ENCODE measurements at regions not wholly inside any gene's neighbourhood (a gene's known extent, or its start where the extent isn't known, plus 50 kb on each side); places are given as distances from the start of the nearest gene placed in this dataset.

DNA sequence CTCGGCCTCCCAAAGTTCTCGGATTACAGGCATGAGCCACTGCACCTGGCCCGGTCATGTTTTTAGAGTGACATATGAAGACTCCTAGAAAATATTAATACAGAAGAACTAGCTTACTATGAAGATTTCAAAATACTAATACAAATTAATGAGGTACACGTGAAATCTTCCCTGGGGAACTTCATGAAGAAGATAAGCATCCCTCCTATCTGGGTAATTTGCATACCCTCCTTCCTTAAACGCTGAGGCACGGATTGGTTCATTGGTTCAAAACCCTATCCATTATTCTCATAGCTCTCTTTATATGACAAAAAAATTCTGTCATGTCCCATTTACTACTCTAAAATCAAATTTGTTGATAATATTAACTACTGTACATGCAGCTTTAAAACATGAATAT lies 224.8 kb upstream of the KLF14 start:
- no peaks in the 10 kb centered on the region for H3K27me3 ChIP-seq
- H3K9ac ChIP-seq: peak overlapping the region in 3 of 11 experiments; percentile 32 to 97 (median 51); a peak in 4 of 22 replicates
- no peaks in the 10 kb centered on the region for H3K9me3 ChIP-seq (replicated peaks in 1 of 11)
- peaks cover 70 to 83% (median 75%) of the 10 kb centered on the region in 10 experiments for H3K4me1 ChIP-seq
- H4K20me1 ChIP-seq: peaks cover 20 to 72% (median 51%) of the 10 kb centered on the region in 11 experiments; a peak in 21 of 22 replicates
- H3K4me3 ChIP-seq: peak overlapping the region in 9 of 10 experiments; percentile 21 to 75 (median 62); a peak in 14 of 20 replicates
- no peak for TF ChIP-seq Cebpa-rat (IDR thresholded peaks at IDR 0.05)
- H3K4me2 ChIP-seq: peak overlapping the region; percentile 64 to 99 (median 88)
- H3K36me3 ChIP-seq: peaks cover 23 to 51% (median 38%) of the 10 kb centered on the region in 11 experiments
- H3K27ac ChIP-seq: peak overlapping the region in 6 of 11 experiments; percentile 19 to 100 (median 68); a peak in 9 of 22 replicates

DNA sequence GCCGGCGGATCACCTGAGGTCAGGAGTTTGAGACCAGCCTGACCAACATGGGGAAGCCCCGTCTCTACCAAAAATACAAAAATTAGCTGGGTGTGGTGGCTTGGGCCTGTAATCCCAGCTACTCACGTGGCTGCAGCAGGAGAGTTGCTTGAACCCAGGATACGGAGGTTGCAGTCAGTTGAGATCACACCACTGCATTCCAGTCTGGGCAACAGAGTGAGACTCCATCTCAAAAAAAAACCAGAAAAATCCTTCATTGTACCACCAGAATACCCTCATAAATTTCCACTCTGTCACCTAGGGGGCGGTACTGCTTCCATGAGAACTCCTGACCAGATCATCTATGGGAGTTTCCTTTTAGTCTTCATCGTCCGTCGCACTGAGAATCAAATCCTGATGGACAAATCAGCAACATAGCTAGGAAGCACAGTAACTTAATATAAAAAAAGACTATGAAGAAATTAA lies 225.8 kb upstream of the KLF14 start:
- peak overlapping the region; percentile 89 to 100 (median 95) for H3K27ac ChIP-seq
- peak overlapping the region; percentile 57 to 75 (median 66) for H3K4me3 ChIP-seq
- H3K36me3 ChIP-seq: peaks cover 14 to 48% (median 32%) of the 10 kb centered on the region in 11 experiments; a peak in 21 of 22 replicates
- no peaks in the 10 kb centered on the region for H3K27me3 ChIP-seq
- no peaks in the 10 kb centered on the region for H3K9me3 ChIP-seq (replicated peaks in 1 of 11)
- no peak for TF ChIP-seq Cebpa-rat (IDR thresholded peaks at IDR 0.05)
- H3K4me1 ChIP-seq: peaks cover 71 to 83% (median 78%) of the 10 kb centered on the region in 10 experiments
- peaks cover 13 to 72% (median 42%) of the 10 kb centered on the region in 11 experiments; a peak in 21 of 22 replicates for H4K20me1 ChIP-seq
- peak overlapping the region; percentile 70 to 99 (median 86) for H3K4me2 ChIP-seq
- H3K9ac ChIP-seq: peak overlapping the region; percentile 80 to 98 (median 91)

DNA sequence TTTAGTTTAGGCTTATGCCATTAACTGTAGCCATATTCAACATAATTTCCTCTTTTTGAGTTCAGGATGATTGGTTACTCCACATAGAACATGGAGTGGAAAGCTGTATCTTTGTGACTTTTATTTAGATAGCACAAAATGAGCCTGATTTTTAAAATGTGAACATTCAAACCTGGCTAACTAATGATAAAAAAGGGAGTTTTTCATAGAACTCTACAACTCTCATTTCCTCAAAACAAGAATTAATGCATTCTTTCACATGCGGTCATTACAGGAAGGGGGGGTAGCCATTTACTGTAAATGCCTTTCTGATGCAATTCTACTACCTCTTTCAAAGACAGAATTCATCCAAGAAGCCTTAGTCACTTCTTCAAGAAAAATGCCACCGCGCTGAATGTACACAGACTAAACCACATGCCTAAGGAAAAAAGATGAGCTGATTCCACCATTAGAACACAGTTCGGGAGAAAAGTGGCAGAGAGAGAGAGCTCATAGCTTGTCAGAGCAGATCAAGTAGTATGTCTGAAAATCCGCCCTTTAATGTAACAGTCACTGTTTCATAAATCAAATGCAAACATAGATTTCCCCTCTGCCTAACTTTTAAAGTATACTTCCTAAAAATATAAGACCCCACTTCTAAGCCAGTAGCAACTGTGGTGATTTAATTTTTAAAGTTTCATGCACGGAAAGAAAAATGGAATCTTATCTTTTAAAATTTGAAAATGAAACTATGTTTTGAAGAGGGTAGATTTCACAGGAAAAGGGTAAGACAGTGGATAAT lies 226.4 kb upstream of the KLF14 start:
- peak overlapping the region; percentile 80 to 98 (median 91) for H3K9ac ChIP-seq
- peaks cover 8 to 48% (median 26%) of the 10 kb centered on the region in 11 experiments; a peak in 21 of 22 replicates for H3K36me3 ChIP-seq
- H3K9me3 ChIP-seq (replicated peaks in 1 of 11): no peaks in the 10 kb centered on the region
- H3K4me1 ChIP-seq: peaks cover 69 to 82% (median 73%) of the 10 kb centered on the region in 10 experiments
- H3K27me3 ChIP-seq: no peaks in the 10 kb centered on the region
- peaks cover 7 to 72% (median 35%) of the 10 kb centered on the region in 11 experiments; a peak in 20 of 22 replicates for H4K20me1 ChIP-seq
- peak overlapping the region; percentile 70 to 99 (median 86) for H3K4me2 ChIP-seq
- H3K4me3 ChIP-seq: peak overlapping the region; percentile 57 to 75 (median 66)
- H3K27ac ChIP-seq: peak overlapping the region; percentile 89 to 100 (median 95)
- peak in 10 of 11 experiments; percentile 24 to 91 (median 50); a peak in 12 of 22 replicates for TF ChIP-seq Cebpa-rat (IDR thresholded peaks at IDR 0.05)

DNA sequence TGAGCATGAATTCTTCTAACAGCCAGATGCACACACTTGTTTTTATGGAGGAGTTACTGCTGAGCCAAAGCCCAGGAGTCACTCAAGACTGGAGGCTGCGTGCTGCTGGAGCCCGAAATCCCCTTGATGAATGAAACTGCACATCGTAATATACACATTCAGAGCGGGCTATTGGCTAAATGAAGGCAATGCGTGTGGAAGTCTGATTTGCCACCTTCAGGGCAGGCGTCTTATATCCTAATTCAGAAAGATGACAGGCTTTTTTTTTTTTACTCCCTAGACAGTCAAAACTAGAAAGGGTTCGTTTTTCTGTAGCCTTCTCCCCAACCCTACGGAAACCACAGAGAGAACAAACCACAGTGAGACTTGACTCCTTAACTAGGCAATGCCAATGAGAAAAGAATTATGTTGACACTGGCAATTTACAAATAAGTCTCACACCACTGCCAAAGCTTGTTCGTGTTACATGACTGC lies 227.2 kb upstream of the KLF14 start:
- Histone ChIP-seq H4K20me1 (peaks cover 0 to 72% (median 28%) of the 10 kb centered on the region in 11 experiments; a peak in 19 of 22 replicates), H3K4me3 (peak overlapping the region; percentile 57 to 75 (median 66)), H3K27ac (peak overlapping the region; percentile 89 to 100 (median 95)), H3K4me2 (peak overlapping the region; percentile 70 to 99 (median 86)), H3K9ac (peak overlapping the region; percentile 80 to 98 (median 91)), H3K4me1 (peaks cover 61 to 74% (median 66%) of the 10 kb centered on the region in 10 experiments), H3K27me3 (no peaks in the 10 kb centered on the region), H3K9me3 (replicated peaks in 1 of 11) (no peaks in the 10 kb centered on the region), H3K36me3 (peaks cover 0 to 48% (median 20%) of the 10 kb centered on the region in 11 experiments; a peak in 19 of 22 replicates)
- peak in 2 of 11 experiments; percentile 11 to 76; a peak in 3 of 22 replicates for TF ChIP-seq Cebpa-rat (IDR thresholded peaks at IDR 0.05)

DNA sequence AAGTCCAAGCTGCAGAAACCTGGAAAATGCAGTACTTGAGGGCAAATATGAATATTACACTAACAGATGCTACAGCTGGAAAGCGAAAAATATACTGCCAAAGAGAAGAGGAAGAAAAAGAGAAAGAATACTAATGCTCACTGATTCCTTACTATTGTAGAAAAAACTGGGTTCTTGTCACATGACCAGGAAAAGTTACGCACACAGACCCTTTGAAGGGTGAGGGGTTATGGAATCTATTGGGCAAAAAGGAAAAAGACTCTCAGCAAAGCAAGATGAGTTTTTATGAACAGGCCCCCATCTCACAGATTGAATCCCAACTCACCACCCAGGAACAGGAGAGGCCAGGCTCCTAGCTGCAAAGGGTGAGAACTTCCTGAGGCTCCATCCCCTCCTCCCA lies 228.1 kb upstream of the KLF14 start:
- Histone ChIP-seq H3K9me3 (replicated peaks in 1 of 11) (no peaks in the 10 kb centered on the region), H4K20me1 (peaks cover 0 to 72% (median 18%) of the 10 kb centered on the region in 11 experiments; a peak in 17 of 22 replicates), H3K36me3 (peaks cover 0 to 49% (median 24%) of the 10 kb centered on the region in 11 experiments; a peak in 19 of 22 replicates), H3K4me1 (peaks cover 52 to 65% (median 56%) of the 10 kb centered on the region in 10 experiments), H3K4me2 (peak overlapping the region; percentile 70 to 99 (median 86)), H3K4me3 (peak overlapping the region; percentile 57 to 75 (median 66); a peak in 14 of 20 replicates), H3K9ac (peak overlapping the region; percentile 80 to 98 (median 91); a peak in 21 of 22 replicates), H3K27ac (peak overlapping the region; percentile 89 to 100 (median 95)), H3K27me3 (no peaks in the 10 kb centered on the region)
- TF ChIP-seq Cebpa-rat (IDR thresholded peaks at IDR 0.05): no peak

DNA sequence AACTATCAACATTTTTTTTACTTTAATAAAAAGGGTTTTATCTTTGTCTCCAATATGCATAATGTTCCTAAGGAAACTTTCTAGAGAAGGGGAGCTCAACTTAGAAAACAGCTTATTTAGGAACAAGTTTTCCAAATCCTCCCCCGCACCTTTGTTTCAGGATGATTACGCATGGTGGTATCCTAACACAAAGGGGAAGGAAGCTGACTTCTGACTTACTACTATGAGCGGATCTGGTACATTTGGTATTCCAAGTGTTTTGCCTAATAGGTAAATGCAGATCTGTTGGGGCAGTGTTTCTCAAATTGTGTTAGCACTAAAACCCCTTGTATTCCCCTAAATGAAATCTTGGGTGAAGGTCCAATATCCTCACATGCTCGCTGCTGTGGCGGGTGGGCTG lies 229.3 kb upstream of the KLF14 start:
- Histone ChIP-seq H3K9ac (no peak overlapping the region), H3K27me3 (no peaks in the 10 kb centered on the region), H3K27ac (peak overlapping the region in 3 of 11 experiments; percentile 7 to 23 (median 9); a peak in 3 of 22 replicates), H3K36me3 (peaks cover 0 to 49% (median 27%) of the 10 kb centered on the region in 11 experiments; a peak in 19 of 22 replicates), H3K4me2 (peak overlapping the region; percentile 11 to 99 (median 86); a peak in 21 of 22 replicates), H3K4me3 (no peak overlapping the region), H4K20me1 (peaks cover 0 to 72% (median 6%) of the 10 kb centered on the region in 11 experiments; a peak in 12 of 22 replicates), H3K4me1 (peaks cover 39 to 52% (median 44%) of the 10 kb centered on the region in 10 experiments), H3K9me3 (replicated peaks in 1 of 11) (no peaks in the 10 kb centered on the region)
- TF ChIP-seq Cebpa-rat (IDR thresholded peaks at IDR 0.05): no peak

DNA sequence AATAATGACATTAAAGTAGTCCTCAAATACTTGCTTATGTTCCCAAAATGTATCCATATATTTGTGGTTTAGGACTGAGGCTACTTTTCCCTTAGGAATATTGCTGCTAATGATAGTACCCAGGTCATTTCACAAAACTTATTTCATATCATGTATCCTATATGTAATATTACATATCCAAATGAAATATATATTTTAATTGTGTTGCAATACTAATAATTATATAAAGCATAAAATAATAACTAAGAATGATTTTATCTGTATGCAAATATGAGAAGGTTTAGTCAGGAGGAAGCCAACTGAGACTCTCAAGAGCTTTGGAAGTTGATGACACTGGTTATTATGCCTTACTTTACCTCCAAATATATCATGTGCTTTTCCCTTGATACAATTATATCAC lies 231.5 kb upstream of the KLF14 start:
- Histone ChIP-seq H3K9me3 (replicated peaks in 1 of 11) (no peaks in the 10 kb centered on the region), H3K9ac (no peak overlapping the region), H3K4me1 (peaks cover 24 to 39% (median 28%) of the 10 kb centered on the region in 10 experiments), H3K4me3 (no peak overlapping the region), H3K27ac (no peak overlapping the region), H4K20me1 (peaks cover 0 to 82% (median 3%) of the 10 kb centered on the region in 11 experiments; a peak in 6 of 22 replicates), H3K4me2 (no peak overlapping the region), H3K27me3 (no peaks in the 10 kb centered on the region), H3K36me3 (peaks cover 0 to 42% (median 15%) of the 10 kb centered on the region in 11 experiments; a peak in 13 of 22 replicates)
- TF ChIP-seq Cebpa-rat (IDR thresholded peaks at IDR 0.05): no peak

DNA sequence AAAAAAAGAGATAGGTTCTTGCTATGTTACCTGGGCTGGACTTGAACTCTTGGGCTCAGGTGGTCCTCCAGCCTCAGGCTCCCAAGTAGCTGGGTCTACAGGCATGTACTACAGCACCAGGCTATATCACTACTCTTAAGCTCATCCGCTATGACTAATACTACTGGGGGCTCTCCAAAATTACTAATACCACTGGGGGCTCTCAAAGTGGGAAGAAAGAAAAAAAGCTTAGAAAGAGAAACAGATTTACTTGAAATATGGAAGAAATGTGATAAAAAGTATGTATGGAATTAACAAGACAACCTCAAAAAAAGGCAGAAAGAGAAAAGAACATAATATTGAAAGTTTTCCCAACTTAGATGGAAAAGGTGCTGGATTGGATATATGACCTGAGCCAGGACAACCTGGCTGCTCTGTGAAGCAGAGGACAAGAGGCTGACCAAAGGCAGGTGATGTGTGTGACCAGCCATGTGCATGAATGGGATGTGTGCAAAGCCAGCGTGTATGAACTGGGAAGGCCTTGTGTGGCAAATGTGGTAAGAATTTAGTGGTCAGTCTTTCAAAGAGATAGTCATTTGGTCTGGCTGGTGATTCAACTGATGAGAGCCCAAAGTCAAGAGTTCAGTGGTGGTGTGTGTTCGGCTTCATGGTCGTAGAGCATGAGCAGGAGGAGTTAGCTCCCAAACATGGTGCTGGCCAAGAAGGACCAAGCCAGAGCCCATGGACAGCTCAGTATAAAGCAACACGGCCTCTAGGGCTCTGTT lies 232.4 kb upstream of the KLF14 start:
- no peaks in the 10 kb centered on the region for H3K9me3 ChIP-seq (replicated peaks in 1 of 11)
- H3K4me1 ChIP-seq: peaks cover 23 to 40% (median 27%) of the 10 kb centered on the region in 10 experiments
- no peak overlapping the region for H3K4me2 ChIP-seq
- H4K20me1 ChIP-seq: peaks cover 0 to 91% (median 5%) of the 10 kb centered on the region in 11 experiments; a peak in 8 of 22 replicates
- H3K27ac ChIP-seq: no peak overlapping the region
- H3K9ac ChIP-seq: no peak overlapping the region
- no peak overlapping the region for H3K4me3 ChIP-seq
- H3K36me3 ChIP-seq: peaks cover 0 to 43% (median 15%) of the 10 kb centered on the region in 11 experiments; a peak in 13 of 22 replicates
- no peak for TF ChIP-seq Cebpa-rat (IDR thresholded peaks at IDR 0.05)
- H3K27me3 ChIP-seq: no peaks in the 10 kb centered on the region

All from BLaER1 treated with 17β-estradiol and CSF1 and Interleukin-3, amounts not matched to agents 10 nM and 100 nM (cell line).